Body of pancreas (tissue), 4 donors: ENCODE measurements at regions not wholly inside any gene's neighbourhood (a gene's known extent, or its start where the extent isn't known, plus 50 kb on each side); places are given as distances from the start of the nearest gene placed in this dataset.

ENCODE experiments used
- POLR2A ChIP-seq, 3 donors: fragments of 450-650 bp; IDR thresholded peaks; one replicate each; pipeline ENCODE4 v1.6.1; 2016; ENCODE audit warnings: antibody characterized with exemption in 3 of 3, mild to moderate bottlenecking in 2 of 3
- TF ChIP-seq, protein P1 (sequence below), 7 experiments: fragments of 450-650 bp in 4 of 7; fragments of 200-600 bp in 3 of 7; sonication (generic) in 3 of 7; IDR thresholded peaks; one replicate each; pipeline ENCODE4 v1.5.1; 2016 to 2019; ENCODE audit warnings: antibody characterized with exemption in 7 of 7

DNA sequence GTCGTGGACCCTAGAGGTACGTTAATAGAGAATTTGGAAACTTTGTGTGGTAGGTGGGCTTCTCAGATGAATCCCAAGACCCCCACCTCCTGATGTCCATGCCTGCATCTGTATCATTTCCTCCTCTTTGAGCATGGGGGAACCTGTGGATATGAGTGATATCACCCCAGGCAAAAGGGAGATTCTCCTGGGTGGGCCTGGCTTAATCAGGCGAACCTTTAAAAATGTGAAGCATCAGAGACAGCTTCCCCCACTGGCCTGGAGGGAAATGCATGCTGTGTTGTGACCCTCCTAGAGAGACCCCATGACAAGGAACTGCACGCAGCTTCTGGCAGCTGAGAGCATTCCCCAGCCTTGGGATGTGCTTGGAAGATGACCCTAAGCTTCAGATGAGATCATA lies 180.9 kb downstream of the MBOAT1 start:
- TF ChIP-seq, protein P1, sequence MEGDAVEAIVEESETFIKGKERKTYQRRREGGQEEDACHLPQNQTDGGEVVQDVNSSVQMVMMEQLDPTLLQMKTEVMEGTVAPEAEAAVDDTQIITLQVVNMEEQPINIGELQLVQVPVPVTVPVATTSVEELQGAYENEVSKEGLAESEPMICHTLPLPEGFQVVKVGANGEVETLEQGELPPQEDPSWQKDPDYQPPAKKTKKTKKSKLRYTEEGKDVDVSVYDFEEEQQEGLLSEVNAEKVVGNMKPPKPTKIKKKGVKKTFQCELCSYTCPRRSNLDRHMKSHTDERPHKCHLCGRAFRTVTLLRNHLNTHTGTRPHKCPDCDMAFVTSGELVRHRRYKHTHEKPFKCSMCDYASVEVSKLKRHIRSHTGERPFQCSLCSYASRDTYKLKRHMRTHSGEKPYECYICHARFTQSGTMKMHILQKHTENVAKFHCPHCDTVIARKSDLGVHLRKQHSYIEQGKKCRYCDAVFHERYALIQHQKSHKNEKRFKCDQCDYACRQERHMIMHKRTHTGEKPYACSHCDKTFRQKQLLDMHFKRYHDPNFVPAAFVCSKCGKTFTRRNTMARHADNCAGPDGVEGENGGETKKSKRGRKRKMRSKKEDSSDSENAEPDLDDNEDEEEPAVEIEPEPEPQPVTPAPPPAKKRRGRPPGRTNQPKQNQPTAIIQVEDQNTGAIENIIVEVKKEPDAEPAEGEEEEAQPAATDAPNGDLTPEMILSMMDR (IDR thresholded peaks at IDR 0.05), result no peak
- TF ChIP-seq POLR2A (IDR thresholded peaks at IDR 0.05), result no peak
